CD4-positive, alpha-beta T cell (primary cell): ENCODE measurements at regions not wholly inside any gene's neighbourhood (a gene's known extent, or its start where the extent isn't known, plus 50 kb on each side); places are given as distances from the start of the nearest gene placed in this dataset.

Experiments
- ATAC-seq: fragments of 200-7000 bp; cut with Tn5 transposase; one replicate; pipeline ENCODE4 v1.10.0; 2022; ENCODE audit warnings: mild to moderate bottlenecking; ENCODE audit not compliant: poor library complexity
- CTCF ChIA-PET: fragments of 350-600 bp; sonication (Branson Sonifier 250); formaldehyde crosslinking; loops from one replicate; lab custom pipeline; 2021; ENCODE audit warnings: antibody characterized with exemption, inconsistent platforms; lab: Charles Lee
- POLR2A ChIA-PET: fragments of 350-600 bp; sonication (Branson Sonifier 250); formaldehyde crosslinking; loops from one replicate; lab custom pipeline; 2021; ENCODE audit warnings: antibody characterized with exemption, inconsistent platforms; lab: Charles Lee
- DNase-seq, 14 experiments: peaks; one replicate each; pipeline ENCODE4 v3.0.0-alpha.2; 2013 to 2020; ENCODE audit warnings: mixed read lengths in 2 of 14
- H3K27ac ChIP-seq, 2 donors: one replicate each; pipeline versions ENCODE4 v1.5.1 to v1.7.0; 2013; ENCODE audit warnings: low read length in 2 of 2, low read depth in 1 of 2, mild to moderate bottlenecking in 1 of 2
- H3K27me3 ChIP-seq, 2 experiments: 1 replicate in 1 of 2; 2 replicates in 1 of 2; pipeline versions ENCODE4 v1.6.1 to v1.7.0; 2013; ENCODE audit warnings: low read length in 2 of 2, control low read depth in 1 of 2, mild to moderate bottlenecking in 1 of 2, moderate library complexity in 1 of 2; ENCODE audit not compliant: insufficient read depth in 2 of 2, control insufficient read depth in 1 of 2
- H3K36me3 ChIP-seq: one replicate; pipeline ENCODE4 v1.6.1; 2013; ENCODE audit warnings: low read length, control low read depth; ENCODE audit not compliant: insufficient read depth
- H3K4me1 ChIP-seq: one replicate; pipeline ENCODE4 v1.6.1; 2013; ENCODE audit warnings: low read length, control low read depth; ENCODE audit not compliant: insufficient read depth
- H3K4me3 ChIP-seq: one replicate; pipeline ENCODE4 v1.5.1; 2013; ENCODE audit warnings: mild to moderate bottlenecking, low read length, moderate library complexity
- H3K9me3 ChIP-seq, 2 experiments: 1 replicate in 1 of 2; 2 replicates in 1 of 2; pipeline versions ENCODE4 v1.6.1 to v1.7.0; 2013; ENCODE audit warnings: low read length in 2 of 2, mild to moderate bottlenecking in 2 of 2, control low read depth in 1 of 2, moderate library complexity in 1 of 2; ENCODE audit not compliant: control insufficient read depth in 1 of 2, insufficient read depth in 1 of 2
- H3K27ac Mint-ChIP-seq: one replicate; pipeline ENCODE4 v1.8.0; 2020; ENCODE audit warnings: mixed read lengths
- H3K27me3 Mint-ChIP-seq: one replicate; pipeline ENCODE4 v1.8.0; 2021; ENCODE audit warnings: mixed read lengths
- H3K36me3 Mint-ChIP-seq: one replicate; pipeline ENCODE4 v1.8.0; 2021; ENCODE audit warnings: low read depth, mixed read lengths
- H3K4me1 Mint-ChIP-seq: one replicate; pipeline ENCODE4 v1.8.0; 2021; ENCODE audit warnings: low read depth, mixed read lengths
- H3K4me3 Mint-ChIP-seq: one replicate; pipeline ENCODE4 v1.8.0; 2020; ENCODE audit warnings: mild to moderate bottlenecking, mixed read lengths
- H3K9me3 Mint-ChIP-seq: one replicate; pipeline ENCODE4 v1.8.0; 2020; ENCODE audit warnings: mixed read lengths
- intact Hi-C, 2 experiments: fragments of 100-400 bp; cut with DNase I in 1 of 2; cut with micrococcal nuclease in 1 of 2; formaldehyde crosslinking; loops; one replicate each; pipeline versions ENCODE4 v1.15.1 to v1.9.0; 2023 to 2025; cut with DNase I, micrococcal nuclease
- TF ChIP-seq, protein P1 (sequence below): fragments of 200-600 bp; IDR thresholded peaks from one replicate; pipeline ENCODE4 v1.8.0; 2022; ENCODE audit warnings: antibody characterized with exemption, mild to moderate bottlenecking

DNA sequence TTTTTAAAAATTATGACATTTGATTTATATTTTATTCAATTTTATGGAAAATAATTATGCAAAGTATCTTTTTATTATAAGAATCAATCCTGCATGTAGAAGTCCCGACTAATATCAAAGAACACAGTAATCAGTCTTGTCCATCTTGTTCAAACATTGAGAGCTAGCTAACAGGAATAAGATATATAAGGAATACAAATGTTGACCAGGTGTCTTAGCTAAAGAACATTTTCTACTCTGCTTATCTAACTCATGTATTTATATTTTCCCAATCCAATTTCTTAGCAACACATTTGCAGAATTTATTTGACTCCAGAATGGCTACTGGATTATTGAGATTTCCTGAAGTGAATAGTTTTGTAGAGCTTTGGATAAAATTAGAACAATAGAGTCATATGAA is 61.5 kb upstream of the NR3C2 start:
- H3K27ac ChIP-seq: no peak overlapping the region
- no peak overlapping the region for H3K4me3 Mint-ChIP-seq
- DNase-seq (no peak), ATAC-seq (no peak)
- ChIA-PET POLR2A (no interaction called here), CTCF (interaction anchor here (0.7 kb wide), 1 partner anchor 106 kb away, joined by 4 read pairs; no protein-coding TSS in a partner anchor)
- no peaks in the 10 kb centered on the region for H3K9me3 ChIP-seq
- intact Hi-C loops: no loop called here
- H3K4me1 ChIP-seq: no peaks in the 10 kb centered on the region
- no peaks in the 10 kb centered on the region for H3K4me1 Mint-ChIP-seq
- H3K27me3 ChIP-seq: no peaks in the 10 kb centered on the region
- H3K4me3 ChIP-seq: no peak overlapping the region
- H3K27me3 Mint-ChIP-seq: no peaks in the 10 kb centered on the region
- H3K36me3 ChIP-seq: no peaks in the 10 kb centered on the region
- TF ChIP-seq, protein P1, sequence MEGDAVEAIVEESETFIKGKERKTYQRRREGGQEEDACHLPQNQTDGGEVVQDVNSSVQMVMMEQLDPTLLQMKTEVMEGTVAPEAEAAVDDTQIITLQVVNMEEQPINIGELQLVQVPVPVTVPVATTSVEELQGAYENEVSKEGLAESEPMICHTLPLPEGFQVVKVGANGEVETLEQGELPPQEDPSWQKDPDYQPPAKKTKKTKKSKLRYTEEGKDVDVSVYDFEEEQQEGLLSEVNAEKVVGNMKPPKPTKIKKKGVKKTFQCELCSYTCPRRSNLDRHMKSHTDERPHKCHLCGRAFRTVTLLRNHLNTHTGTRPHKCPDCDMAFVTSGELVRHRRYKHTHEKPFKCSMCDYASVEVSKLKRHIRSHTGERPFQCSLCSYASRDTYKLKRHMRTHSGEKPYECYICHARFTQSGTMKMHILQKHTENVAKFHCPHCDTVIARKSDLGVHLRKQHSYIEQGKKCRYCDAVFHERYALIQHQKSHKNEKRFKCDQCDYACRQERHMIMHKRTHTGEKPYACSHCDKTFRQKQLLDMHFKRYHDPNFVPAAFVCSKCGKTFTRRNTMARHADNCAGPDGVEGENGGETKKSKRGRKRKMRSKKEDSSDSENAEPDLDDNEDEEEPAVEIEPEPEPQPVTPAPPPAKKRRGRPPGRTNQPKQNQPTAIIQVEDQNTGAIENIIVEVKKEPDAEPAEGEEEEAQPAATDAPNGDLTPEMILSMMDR: no peak
- no peaks in the 10 kb centered on the region for H3K36me3 Mint-ChIP-seq
- no peak overlapping the region for H3K27ac Mint-ChIP-seq
- peaks cover 2% of the 10 kb centered on the region for H3K9me3 Mint-ChIP-seq

DNA sequence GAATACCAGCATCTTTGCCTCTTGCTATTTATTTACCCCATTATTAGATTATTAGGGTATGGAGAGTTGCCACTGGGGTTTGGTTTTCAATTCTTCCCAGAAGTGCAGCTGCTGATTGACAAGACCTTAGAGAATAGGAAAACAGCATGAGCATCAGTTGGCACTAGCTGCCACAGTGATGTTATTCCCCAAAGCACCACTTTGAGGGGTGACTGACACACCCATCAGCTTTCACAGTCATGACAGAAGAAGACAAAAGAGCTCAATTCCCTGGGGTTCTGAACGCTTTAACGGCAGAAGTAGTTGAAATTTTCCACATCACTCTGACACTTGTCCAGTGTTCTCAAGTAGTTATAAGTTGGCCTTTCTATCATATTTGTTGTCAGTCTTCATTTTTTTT is 55.0 kb upstream of the NR3C2 start:
- no peak overlapping the region for H3K4me3 ChIP-seq
- no peak overlapping the region for H3K27ac ChIP-seq
- no peaks in the 10 kb centered on the region for H3K4me1 ChIP-seq
- TF ChIP-seq, protein P1: no peak
- no peak for DNase-seq
- H3K27me3 Mint-ChIP-seq: no peaks in the 10 kb centered on the region
- intact Hi-C loops: no loop called here
- H3K36me3 Mint-ChIP-seq: no peaks in the 10 kb centered on the region
- H3K9me3 ChIP-seq: no peaks in the 10 kb centered on the region
- no peaks in the 10 kb centered on the region for H3K36me3 ChIP-seq
- no peak overlapping the region for H3K27ac Mint-ChIP-seq
- H3K27me3 ChIP-seq: no peaks in the 10 kb centered on the region
- ChIA-PET POLR2A (no interaction called here), CTCF (no interaction called here)
- no peaks in the 10 kb centered on the region for H3K4me1 Mint-ChIP-seq
- ATAC-seq: no peak
- no peaks in the 10 kb centered on the region for H3K9me3 Mint-ChIP-seq
- no peak overlapping the region for H3K4me3 Mint-ChIP-seq

DNA sequence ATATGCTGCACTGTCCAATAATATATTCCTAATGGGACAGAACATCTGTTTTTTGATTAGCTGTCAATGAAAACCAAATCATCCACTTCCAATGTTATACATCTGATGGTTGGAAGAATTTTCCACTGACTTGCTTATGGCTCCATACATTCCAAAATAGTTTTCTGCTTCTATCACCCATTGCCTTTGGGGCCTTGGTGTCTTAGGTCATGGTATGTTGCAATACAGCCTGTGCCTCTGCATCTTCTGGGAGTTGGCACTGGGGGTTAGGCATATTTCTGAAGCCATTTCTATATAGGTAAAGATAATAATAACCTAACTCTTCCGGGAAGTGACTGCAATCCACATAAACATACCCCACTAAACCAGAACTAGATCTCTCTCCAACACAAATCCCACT is 53.2 kb upstream of the NR3C2 start:
- no peaks in the 10 kb centered on the region for H3K9me3 Mint-ChIP-seq
- no peaks in the 10 kb centered on the region for H3K9me3 ChIP-seq
- H3K36me3 Mint-ChIP-seq: no peaks in the 10 kb centered on the region
- no peak for ATAC-seq
- H3K4me1 ChIP-seq: no peaks in the 10 kb centered on the region
- H3K27ac ChIP-seq: no peak overlapping the region
- H3K4me3 ChIP-seq: no peak overlapping the region
- no peaks in the 10 kb centered on the region for H3K4me1 Mint-ChIP-seq
- H3K36me3 ChIP-seq: no peaks in the 10 kb centered on the region
- H3K27me3 Mint-ChIP-seq: no peaks in the 10 kb centered on the region
- POLR2A ChIA-PET: no interaction called here
- CTCF ChIA-PET: no interaction called here
- intact Hi-C loops: no loop called here
- H3K27me3 ChIP-seq: no peaks in the 10 kb centered on the region
- H3K4me3 Mint-ChIP-seq: no peak overlapping the region
- TF ChIP-seq, protein P1: no peak
- no peak overlapping the region for H3K27ac Mint-ChIP-seq
- no peak for DNase-seq
